ENCODE measurements at regions not wholly inside any gene's neighbourhood (a gene's known extent, or its start where the extent isn't known, plus 50 kb on each side); places are given as distances from the start of the nearest gene placed in this dataset.
"Not testable (repeated sequence)": the region's sequence is repeated elsewhere in the genome, so short reads cannot be mapped to it uniquely, and the experiment has no call there.

DNA sequence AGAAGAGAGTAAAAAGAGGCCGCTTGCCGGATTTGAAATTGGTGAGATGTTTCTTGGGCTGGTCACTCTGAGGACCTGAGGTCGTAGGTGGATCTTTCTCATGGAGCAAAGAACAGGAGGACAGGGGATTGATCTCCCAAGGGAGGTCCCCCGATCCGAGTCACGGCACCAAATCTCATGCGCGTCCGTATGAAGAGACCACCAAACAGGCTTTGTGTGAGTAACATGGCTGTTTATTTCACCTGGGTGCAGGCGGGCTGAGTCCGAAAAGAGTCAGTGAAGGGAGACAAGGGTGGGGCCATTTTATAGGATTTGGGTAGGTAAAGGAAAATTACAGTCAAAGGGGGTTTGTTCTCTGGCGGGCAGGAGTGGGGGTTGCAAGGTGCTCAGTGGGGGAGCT, 803.6 kb upstream of the ID2 start:
- not testable (repeated sequence) for DNase-seq

GRCh38 chr2:7878786-7879482, 802.9 kb upstream of the ID2 start:
- DNase-seq, result no peak

- no peak for DNase-seq
Observed at GRCh38 chr2:7879483-7879835, 802.4 kb upstream of the ID2 start.

DNA sequence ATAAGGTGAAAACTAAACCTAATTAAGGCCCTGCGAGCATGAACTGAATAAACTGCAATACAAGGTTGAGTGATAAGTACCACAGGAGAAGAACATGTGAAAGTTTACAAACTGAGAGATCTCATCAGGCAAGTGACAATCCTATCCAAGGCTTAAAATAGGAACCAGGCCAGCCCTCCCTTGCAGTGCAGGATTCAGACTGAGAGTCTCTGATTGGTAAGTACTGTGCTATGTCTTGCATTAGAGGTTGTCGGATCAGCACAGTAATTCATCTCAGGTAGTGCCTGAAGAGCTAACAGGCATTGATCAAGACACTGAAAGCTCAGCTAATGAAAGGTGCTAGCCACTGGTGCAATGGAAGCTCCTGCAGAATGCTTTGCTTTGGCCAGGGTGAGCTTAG, 801.7 kb upstream of the ID2 start:
- DNase-seq, result no peak

DNA sequence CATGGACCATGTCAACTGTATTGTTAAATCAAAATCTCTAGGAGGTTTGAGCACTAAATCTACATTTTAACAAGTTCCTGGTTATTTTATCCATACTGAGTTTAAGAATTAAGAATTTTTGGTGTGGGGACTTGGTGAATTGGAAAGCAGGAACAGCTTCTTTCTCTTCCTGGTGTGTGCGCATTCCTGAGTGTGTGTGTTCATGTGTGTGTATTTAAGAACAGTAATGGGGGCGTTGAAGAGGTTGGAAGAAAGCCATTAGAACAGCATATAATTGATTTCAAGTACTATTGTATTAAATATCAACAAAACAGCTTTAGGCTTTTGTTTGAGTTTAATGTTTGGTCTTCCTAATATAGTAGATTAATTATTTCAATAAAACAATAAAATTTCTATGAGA, 801.3 kb upstream of the ID2 start:
- DNase-seq, result no peak

DNA sequence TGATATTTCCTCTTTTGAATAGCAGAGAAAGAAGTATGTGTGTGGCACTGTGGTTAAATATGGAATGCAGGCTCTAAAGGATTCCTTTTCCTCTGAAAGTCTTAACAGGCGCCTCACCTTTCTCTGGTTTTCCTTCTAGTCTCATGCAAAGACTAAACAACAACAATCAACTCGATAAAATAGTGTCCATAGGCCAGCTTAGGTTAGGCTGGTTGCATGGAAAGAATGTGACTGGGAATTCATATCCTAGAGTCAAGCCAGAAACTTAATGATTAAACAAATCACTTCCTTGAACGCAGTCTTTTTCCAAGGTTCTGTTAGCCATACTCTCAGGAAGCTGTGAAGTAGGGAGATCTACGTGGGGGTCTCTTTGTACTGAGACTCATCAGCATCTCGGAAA, 800.8 kb upstream of the ID2 start:
- DNase-seq, result no peak

- no peak for DNase-seq
Observed at GRCh38 chr2:7881466-7881865, 800.4 kb upstream of the ID2 start.

DNA sequence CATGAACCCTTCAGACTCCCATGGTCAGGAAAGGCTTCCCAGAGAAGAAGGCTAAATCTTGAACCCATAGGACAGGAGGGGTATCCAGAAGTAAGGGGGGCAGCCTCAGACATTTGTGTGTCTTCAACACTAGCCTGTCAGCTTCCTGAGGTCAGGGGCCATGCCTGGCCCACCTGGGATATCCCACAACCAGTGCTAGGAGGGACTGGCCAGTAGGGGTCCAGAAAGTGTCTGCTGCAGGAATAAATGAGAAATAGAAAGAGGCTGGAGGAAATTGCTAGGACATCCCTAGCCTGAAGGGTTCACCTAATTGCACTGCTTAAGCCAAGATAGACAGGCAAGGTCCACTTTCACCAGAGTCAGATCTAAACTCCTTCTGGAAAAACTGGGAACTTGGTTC, 799.6 kb upstream of the ID2 start:
- no peak for DNase-seq

- no peak for DNase-seq
Observed at GRCh38 chr2:7884338-7884737, 797.5 kb upstream of the ID2 start.

- no peak for DNase-seq
Observed at GRCh38 chr2:7886666-7887065, 795.2 kb upstream of the ID2 start.

DNA sequence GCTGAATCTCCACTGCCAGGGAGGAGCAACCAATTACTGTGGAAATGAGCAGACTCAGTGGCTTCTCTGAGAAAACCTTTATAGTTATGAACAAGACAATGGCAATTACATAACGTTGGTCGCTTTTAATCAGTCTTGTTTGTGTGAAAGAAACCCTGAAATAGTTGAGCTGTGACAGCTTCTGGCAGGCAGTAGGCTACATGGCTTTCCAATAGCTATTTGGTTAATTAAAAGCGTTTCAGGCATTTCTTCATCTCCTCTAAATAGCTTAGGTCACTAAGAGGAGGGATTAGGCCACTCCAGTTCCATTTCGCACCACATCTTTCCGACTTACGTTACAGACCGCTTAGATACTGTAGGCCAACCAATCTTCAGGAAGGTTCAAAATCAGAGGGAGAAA, 794.4 kb upstream of the ID2 start:
- no peak for DNase-seq

DNA sequence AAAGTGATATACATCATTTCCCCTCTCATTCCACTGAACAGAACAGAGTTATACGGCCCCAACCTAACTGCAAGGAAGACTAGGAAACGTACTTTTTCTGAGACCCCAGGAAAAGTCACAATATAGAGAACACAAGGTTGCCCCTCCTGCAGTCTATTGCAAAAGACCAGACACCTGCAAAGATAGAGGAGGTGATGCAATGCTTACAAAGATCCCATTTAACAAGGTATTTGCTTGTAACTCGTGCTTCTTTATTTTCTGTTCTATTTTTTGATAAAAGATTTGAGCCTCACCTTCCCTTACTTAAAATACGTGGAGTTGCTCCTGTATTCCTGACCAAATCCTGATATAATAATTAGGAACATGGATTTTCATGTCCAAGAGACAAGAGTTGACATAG, 793.0 kb upstream of the ID2 start:
- no peak for DNase-seq

- no peak for DNase-seq
Observed at GRCh38 chr2:7891312-7891711, 790.5 kb upstream of the ID2 start.

DNA sequence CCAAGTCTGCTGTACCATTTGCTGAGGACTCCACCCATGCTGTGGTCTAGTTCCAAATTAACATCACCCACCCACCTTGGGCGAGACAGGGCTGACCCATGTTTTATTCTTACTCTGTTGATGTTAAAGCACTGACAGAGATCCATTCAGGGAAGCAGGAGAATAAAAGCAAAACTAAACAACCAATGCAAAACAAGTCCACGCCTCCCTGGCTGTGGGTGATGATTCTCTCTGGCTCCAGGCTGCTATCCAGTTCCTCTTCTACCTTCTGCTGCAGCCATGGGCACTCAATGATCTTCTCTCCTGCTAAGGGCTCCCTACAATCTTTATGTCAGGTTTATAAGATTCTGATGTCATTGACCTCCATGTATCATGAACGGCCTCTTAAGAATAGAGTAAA, 786.6 kb upstream of the ID2 start:
- no peak for DNase-seq

- DNase-seq, result no peak
Observed at GRCh38 chr2:7896940-7897487, 784.8 kb upstream of the ID2 start.

DNA sequence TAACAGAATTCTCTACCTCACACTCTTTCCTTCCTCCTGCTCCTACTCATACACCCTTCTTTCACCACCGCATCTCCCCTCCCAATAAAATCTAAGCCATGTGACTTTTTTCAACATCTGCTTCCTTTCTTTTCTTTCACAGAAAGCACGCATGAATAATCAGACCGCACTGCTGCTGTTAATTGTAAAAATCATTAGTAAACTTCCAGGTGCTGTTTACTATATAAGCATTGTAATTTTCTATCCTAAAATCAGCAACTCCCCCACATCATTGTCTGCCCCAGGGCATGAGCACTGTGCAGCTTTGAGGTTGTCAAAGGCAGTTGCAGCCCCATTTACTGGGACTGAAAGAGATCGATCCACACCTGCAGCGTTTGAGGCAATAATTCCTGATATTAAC, 782.6 kb upstream of the ID2 start:
- DNase-seq, result no peak

GRCh38 chr2:7899923-7900322, 781.9 kb upstream of the ID2 start:
- no peak for DNase-seq

GRCh38 chr2:7900593-7900992, 781.3 kb upstream of the ID2 start:
- DNase-seq, result no peak

- DNase-seq, result no peak
Observed at GRCh38 chr2:7902251-7902765, 779.5 kb upstream of the ID2 start.

GRCh38 chr2:7904319-7904718, 777.5 kb upstream of the ID2 start:
- DNase-seq, result no peak

DNA sequence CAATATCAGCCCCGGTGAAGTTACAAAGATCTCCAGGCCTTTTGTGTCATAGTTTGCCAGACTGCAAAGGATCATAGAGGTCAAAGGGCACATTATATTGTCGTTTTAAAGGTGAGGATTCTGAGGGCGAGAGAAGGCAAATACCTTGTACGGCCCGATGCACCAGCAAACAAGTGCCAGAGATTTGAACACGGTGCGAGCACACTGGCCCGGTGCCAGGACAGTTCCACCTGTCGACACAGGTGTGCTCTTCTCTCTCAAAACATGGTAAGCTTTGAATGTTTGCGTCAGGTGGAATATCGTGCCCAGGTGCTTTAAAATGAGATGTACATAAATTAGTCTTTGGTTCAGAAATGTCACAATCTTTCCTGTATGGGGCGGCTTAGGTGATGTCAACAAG, 776.1 kb upstream of the ID2 start:
- no peak for DNase-seq

GRCh38 chr2:7906431-7906830, 775.4 kb upstream of the ID2 start:
- DNase-seq, result no peak

GRCh38 chr2:7907041-7907440, 774.8 kb upstream of the ID2 start:
- DNase-seq, result no peak

DNA sequence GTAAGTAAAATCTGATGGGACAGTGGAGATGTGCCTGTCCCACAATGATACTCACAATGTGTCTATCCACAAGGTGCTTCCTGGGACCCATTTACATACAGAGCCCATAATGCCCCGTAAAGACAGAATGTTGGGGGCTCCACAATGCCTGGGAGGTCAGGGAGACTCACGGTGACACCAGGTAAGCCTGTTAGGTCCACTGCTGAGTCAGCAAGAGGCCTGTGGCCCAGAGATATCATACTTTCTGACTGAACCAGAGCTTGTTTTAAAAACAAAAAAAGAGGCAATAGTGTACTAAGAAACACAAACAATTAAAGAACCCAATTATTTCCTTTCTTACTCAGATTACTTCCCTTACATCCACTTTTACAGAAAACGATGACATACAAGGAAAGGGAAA, 771.1 kb upstream of the ID2 start:
- no peak for DNase-seq

DNA sequence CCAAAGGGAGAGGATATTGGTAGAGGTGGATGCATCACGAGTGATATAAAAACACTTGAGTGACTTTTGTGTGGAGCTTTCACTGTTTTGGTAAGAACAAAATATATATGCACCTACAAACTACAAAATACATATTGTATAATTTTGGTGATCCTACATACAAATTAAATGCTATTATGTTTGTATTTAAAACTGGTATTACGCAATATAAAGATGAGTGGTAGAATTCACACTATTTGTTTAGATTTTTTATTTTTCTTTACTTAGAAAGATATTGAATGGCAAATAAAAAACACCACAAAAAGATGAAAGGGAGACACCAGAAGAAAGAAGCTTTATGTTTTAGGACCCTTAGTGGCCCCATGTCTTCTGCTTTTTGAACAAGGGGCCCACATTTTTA, 770.7 kb upstream of the ID2 start:
- DNase-seq, result no peak
